ENCODE measurements at regions not wholly inside any gene's neighbourhood (a gene's known extent, or its start where the extent isn't known, plus 50 kb on each side); places are given as distances from the start of the nearest gene placed in this dataset.

GRCh38 chr9:13737885-13738284 lies 458.4 kb upstream of the MPDZ start:
- Histone ChIP-seq H4K20me1 (replicated peaks; ENCODE audit: control insufficient read depth, insufficient read depth, low read length) (no peaks in the 10 kb centered on the region), H3K9me3 (replicated peaks; ENCODE audit: control insufficient read depth, insufficient read depth, low read depth, low read length) (no peaks in the 10 kb centered on the region), H3K4me1 (replicated peaks in 1 of 2; ENCODE audit: control insufficient read depth in 2 of 2, insufficient read depth in 2 of 2, low read length in 2 of 2) (no peaks in the 10 kb centered on the region), H3K27me3 (ENCODE audit: control insufficient read depth in 2 of 2, insufficient read depth in 2 of 2, low read length in 2 of 2) (no peaks in the 10 kb centered on the region), H2AFZ (ENCODE audit: low read depth, low read length) (no peak overlapping the region), H3K9ac (ENCODE audit: insufficient read depth in 1 of 2, low read depth in 2 of 2, low read length in 2 of 2) (no peak overlapping the region), H3K9me1 (ENCODE audit: control insufficient read depth, insufficient read depth, low read length) (no peaks in the 10 kb centered on the region), H3K36me3 (ENCODE audit: control insufficient read depth, insufficient read depth, low read length) (no peaks in the 10 kb centered on the region), H3K27ac (ENCODE audit: extremely low read depth, low read depth, low read length) (no peak overlapping the region), H3K4me2 (ENCODE audit: insufficient read depth, low read length) (no peak overlapping the region), H3K79me2 (ENCODE audit: control insufficient read depth, insufficient read depth, low read length) (no peaks in the 10 kb centered on the region), H3K4me3 (no peak overlapping the region)
- TF ChIP-seq SAFB (IDR thresholded peaks at IDR 0.05; ENCODE audit: borderline replicate concordance, low read depth, low read length) (no peak), CHD4 (IDR thresholded peaks at IDR 0.05; ENCODE audit: insufficient read depth, insufficient replicate concordance, low read depth, low read length, poor library complexity, severe bottlenecking) (no peak), UBTF (IDR thresholded peaks at IDR 0.05; ENCODE audit: borderline replicate concordance in 1 of 2, low read depth in 2 of 2, low read length in 2 of 2) (no peak)
- intact Hi-C loops (cut with micrococcal nuclease): no loop called here
- ATAC-seq: no peak
- no TSS peak for BruUV-seq (replicated peaks)
- DNase-seq (ENCODE audit: extremely low read depth in 1 of 4, low spot score in 3 of 4): no peak
- in situ Hi-C loops (cut with MboI): no loop called here
- no peak for FAIRE-seq
- CTCF ChIA-PET (ENCODE audit: low intra/inter-chr PET ratio): no interaction called here
- POLR2A ChIA-PET: no interaction called here

- CTCF ChIA-PET (ENCODE audit: low intra/inter-chr PET ratio): no interaction called here
- POLR2A ChIA-PET: no interaction called here
- FAIRE-seq (no peak), ATAC-seq (no peak), DNase-seq (ENCODE audit: extremely low read depth in 1 of 4, low spot score in 3 of 4) (no peak)
- BruUV-seq (replicated peaks): no TSS peak
- no peaks in the 10 kb centered on the region for H3K27me3 ChIP-seq (ENCODE audit: control insufficient read depth in 2 of 2, insufficient read depth in 2 of 2, low read length in 2 of 2)
- no peaks in the 10 kb centered on the region for H3K9me1 ChIP-seq (ENCODE audit: control insufficient read depth, insufficient read depth, low read length)
- no peaks in the 10 kb centered on the region for H3K4me1 ChIP-seq (replicated peaks in 1 of 2; ENCODE audit: control insufficient read depth in 2 of 2, insufficient read depth in 2 of 2, low read length in 2 of 2)
- H3K79me2 ChIP-seq (ENCODE audit: control insufficient read depth, insufficient read depth, low read length): no peaks in the 10 kb centered on the region
- no peaks in the 10 kb centered on the region for H3K36me3 ChIP-seq (ENCODE audit: control insufficient read depth, insufficient read depth, low read length)
- no peak overlapping the region for H2AFZ ChIP-seq (ENCODE audit: low read depth, low read length)
- no peak overlapping the region for H3K9ac ChIP-seq (ENCODE audit: insufficient read depth in 1 of 2, low read depth in 2 of 2, low read length in 2 of 2)
- H3K27ac ChIP-seq (ENCODE audit: extremely low read depth, low read depth, low read length): no peak overlapping the region
- H3K4me3 ChIP-seq: no peak overlapping the region
- intact Hi-C loops (cut with micrococcal nuclease) (no loop called here), in situ Hi-C loops (cut with MboI) (no loop called here)
- no peaks in the 10 kb centered on the region for H3K9me3 ChIP-seq (replicated peaks; ENCODE audit: control insufficient read depth, insufficient read depth, low read depth, low read length)
- H4K20me1 ChIP-seq (replicated peaks; ENCODE audit: control insufficient read depth, insufficient read depth, low read length): no peaks in the 10 kb centered on the region
- WGBS (ENCODE audit: insufficient coverage, low coverage, missing lambda C conversion rate): 0% methylated on average over 5 of the region's 5 CpGs
- H3K4me2 ChIP-seq (ENCODE audit: insufficient read depth, low read length): no peak overlapping the region
- TF ChIP-seq FOXJ3 (CRISPR knock-in tag; IDR thresholded peaks at IDR 0.05): no peak
- no peak for TF ChIP-seq PML (IDR thresholded peaks at IDR 0.05; ENCODE audit: low read length)
- TF ChIP-seq SP2 (IDR thresholded peaks at IDR 0.05; ENCODE audit: extremely low read depth, low read depth, low read length, poor library complexity, severe bottlenecking): no peak
- no peak for TF ChIP-seq CHAMP1 (IDR thresholded peaks at IDR 0.05)
- TF ChIP-seq EHMT2 (IDR thresholded peaks at IDR 0.05): no peak
- TF ChIP-seq ZBTB7A (IDR thresholded peaks at IDR 0.05; ENCODE audit: borderline replicate concordance, control insufficient read depth, low read depth, low read length): no peak
- TF ChIP-seq ZNF23 (CRISPR knock-in tag; IDR thresholded peaks at IDR 0.05): no peak
- TF ChIP-seq ZNF3 (CRISPR knock-in tag; IDR thresholded peaks at IDR 0.05): no peak
- TF ChIP-seq ZNF586 (CRISPR knock-in tag; conservative IDR thresholded peaks at IDR 0.05): no peak
- TF ChIP-seq CXXC5 (CRISPR knock-in tag; IDR thresholded peaks at IDR 0.05): no peak
- TF ChIP-seq C11orf30 (IDR thresholded peaks at IDR 0.05; ENCODE audit: low read depth): no peak
Measured at GRCh38 chr9:13735181-13735580, 455.7 kb upstream of the MPDZ start.

All from K562 (cell line).